ENCODE measurements at regions not wholly inside any gene's neighbourhood (a gene's known extent, or its start where the extent isn't known, plus 50 kb on each side); places are given as distances from the start of the nearest gene placed in this dataset.

DNA sequence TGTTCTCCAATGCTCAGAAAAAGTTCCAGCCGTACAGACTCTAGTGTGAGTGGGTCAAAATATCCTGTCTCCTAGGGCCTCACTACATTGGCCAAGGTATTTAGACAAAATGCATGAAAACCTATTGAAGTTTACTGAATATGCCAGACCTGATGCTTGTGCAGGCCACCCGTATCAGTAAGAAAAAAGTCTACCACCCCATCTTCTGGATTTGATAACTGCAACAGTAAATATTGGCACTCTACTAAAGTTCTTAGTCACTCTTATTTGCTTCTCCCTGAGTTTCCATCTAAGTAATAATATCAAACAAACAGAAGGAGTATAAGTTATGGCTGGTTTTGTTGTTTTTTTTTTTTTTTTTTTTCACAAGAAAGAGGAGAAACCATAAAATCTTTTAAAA is 627.7 kb upstream of the KLF4 start:
- H3K4me1 Mint-ChIP-seq, result no peaks in the 10 kb centered on the region
- H3K4me3 Mint-ChIP-seq, result no peak overlapping the region
- no peaks in the 10 kb centered on the region for H3K27me3 Mint-ChIP-seq
- H3K27ac Mint-ChIP-seq, result no peak overlapping the region
- no peaks in the 10 kb centered on the region for H3K36me3 Mint-ChIP-seq (ENCODE audit: low read depth)
- ATAC-seq (replicated peaks), result no peak
- peaks cover 3% of the 10 kb centered on the region for H3K9me3 Mint-ChIP-seq

DNA sequence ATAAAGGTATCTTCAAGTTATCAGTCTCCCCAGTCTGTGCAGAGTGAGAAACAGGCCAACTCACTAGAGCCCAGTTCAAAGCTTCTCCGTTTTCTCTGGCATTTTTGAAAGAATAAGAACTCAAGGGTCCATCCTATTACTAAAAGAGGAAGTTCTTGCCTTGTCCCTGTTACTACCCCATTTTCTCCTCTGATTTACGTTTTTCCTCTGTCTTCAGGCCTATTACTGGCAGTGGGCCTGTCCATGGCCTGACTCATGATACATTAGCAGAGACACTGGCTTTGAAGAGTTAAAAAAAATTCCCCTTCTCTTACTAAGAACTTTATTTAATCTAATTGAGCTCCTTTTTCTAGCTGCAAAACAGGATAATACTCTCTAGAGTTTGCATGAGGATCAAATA is 624.0 kb upstream of the KLF4 start:
- H3K27ac Mint-ChIP-seq, result no peak overlapping the region
- no peaks in the 10 kb centered on the region for H3K36me3 Mint-ChIP-seq (ENCODE audit: low read depth)
- H3K27me3 Mint-ChIP-seq, result no peaks in the 10 kb centered on the region
- no peak for ATAC-seq (replicated peaks)
- H3K4me3 Mint-ChIP-seq, result no peak overlapping the region
- H3K4me1 Mint-ChIP-seq, result no peaks in the 10 kb centered on the region
- peaks cover 3% of the 10 kb centered on the region for H3K9me3 Mint-ChIP-seq

DNA sequence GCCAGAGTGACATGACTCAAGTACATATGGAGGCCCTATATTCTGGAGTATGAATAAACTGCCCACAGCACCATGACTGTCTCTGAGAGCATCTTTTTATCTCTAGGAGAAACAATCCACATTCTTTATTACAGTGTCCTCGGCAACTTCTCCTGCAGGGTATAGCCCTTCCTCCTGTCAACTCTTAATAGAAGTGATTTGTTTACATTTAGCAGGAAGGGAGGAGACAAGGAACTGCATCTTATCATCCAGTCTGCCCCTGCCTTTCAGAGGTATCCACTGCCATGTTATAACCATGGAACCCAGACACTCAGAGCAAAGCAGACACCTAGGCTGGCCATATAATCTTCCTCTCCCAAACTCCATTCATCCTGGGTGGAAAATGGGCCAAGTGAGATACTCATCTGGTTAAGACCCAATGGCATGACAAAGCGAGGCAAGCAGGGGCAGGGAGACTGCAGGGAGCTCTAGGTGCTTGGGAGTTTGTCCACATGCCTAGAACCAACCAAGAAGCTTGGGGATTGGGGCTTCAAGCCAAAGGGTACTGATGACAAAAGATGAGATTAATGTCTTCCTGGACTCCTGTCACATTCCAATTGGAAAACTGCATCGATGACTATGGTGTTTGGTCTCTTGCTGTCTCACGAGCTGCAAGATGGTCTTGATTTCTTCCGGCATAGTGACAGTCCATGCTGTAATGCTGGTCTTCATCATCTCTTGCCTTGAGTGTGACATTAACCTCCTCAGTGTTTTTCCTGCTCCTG is 620.5 kb upstream of the KLF4 start:
- Mint-ChIP-seq H3K36me3 (ENCODE audit: low read depth) (no peaks in the 10 kb centered on the region), H3K27ac (no peak overlapping the region), H3K4me3 (no peak overlapping the region), H3K9me3 (peaks cover 1% of the 10 kb centered on the region), H3K4me1 (no peaks in the 10 kb centered on the region), H3K27me3 (no peaks in the 10 kb centered on the region)
- ATAC-seq (replicated peaks), result no peak

DNA sequence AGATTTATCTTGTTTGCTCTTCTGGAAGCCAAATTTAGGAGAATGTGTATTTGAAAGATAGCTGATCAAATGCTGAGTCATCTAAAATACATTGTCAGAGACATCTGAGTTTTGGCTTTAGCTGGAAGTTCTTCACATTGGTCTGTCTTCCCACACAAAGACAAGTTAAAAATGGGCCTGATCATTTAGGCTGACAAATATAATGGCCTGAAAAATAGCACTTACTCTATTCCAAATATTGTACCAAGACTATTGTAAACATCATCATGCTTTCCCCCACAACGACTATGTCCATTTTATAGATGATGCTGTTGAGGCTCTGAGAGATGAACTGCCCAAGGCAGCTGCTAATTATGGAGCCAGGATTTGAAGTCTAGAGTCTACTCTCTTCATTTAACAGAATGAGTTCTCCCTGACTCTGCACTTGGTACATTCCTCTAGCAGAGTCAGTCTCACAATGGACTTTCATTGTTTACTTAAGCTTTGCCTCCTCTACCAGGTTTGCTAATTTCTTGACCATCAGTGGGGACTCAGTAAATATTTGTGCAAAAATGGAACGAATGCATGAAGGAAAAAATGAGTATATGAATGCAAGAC is 619.4 kb upstream of the KLF4 start:
- H3K9me3 Mint-ChIP-seq, result no peaks in the 10 kb centered on the region
- no peaks in the 10 kb centered on the region for H3K27me3 Mint-ChIP-seq
- H3K4me3 Mint-ChIP-seq, result no peak overlapping the region
- no peaks in the 10 kb centered on the region for H3K4me1 Mint-ChIP-seq
- H3K36me3 Mint-ChIP-seq (ENCODE audit: low read depth), result no peaks in the 10 kb centered on the region
- H3K27ac Mint-ChIP-seq, result no peak overlapping the region
- no peak for ATAC-seq (replicated peaks)

DNA sequence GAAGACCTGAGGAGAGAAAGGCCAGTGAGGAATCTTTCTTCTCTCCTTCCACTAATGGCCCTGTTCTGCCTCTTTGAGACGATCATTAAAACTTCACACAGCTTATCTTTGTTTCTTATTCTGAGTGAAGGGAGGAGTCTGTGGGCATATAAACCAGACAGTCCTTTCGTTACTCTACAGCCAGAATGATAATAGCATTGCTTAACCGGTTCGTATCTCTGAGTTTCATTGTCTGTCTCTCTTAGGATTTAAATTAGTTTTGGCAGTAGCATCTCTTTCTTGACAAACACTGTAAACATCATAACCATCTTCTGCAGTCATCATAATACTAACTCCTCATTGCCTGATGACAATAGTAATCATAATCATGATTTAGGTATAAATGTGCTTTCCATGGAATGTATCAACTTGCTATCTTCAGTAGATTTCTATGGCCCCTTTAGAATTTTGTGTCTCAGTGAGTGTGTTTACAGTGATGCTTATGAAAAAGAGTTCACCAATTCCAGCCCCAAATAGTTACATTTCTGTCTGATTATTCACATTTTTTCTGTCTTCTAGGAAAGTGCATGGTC is 618.8 kb upstream of the KLF4 start:
- Mint-ChIP-seq H3K36me3 (ENCODE audit: low read depth) (no peaks in the 10 kb centered on the region), H3K4me3 (no peak overlapping the region), H3K4me1 (no peaks in the 10 kb centered on the region), H3K9me3 (no peaks in the 10 kb centered on the region), H3K27ac (no peak overlapping the region), H3K27me3 (no peaks in the 10 kb centered on the region)
- ATAC-seq (replicated peaks), result no peak

DNA sequence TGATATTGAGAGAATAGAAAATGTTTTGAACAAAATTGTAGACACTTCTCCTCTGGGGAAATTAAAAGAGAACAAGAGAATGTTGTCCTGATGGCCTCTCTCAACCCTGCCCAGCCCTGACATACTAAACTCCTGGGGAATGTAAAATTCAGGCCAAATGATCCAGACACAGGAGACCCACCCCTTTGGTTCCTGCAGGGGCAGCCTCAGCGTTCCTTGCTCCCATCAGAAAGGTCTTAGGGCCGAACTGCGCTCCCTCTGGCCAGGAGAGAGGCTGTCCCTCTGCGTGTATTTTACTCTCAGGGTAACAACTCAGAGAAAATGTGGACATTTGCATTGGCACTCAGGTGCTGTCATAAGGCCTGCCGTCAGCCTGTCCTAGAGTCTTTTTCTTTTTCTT is 616.3 kb upstream of the KLF4 start:
- no peaks in the 10 kb centered on the region for H3K36me3 Mint-ChIP-seq (ENCODE audit: low read depth)
- H3K27me3 Mint-ChIP-seq, result no peaks in the 10 kb centered on the region
- H3K9me3 Mint-ChIP-seq, result peaks cover 4% of the 10 kb centered on the region
- no peak for ATAC-seq (replicated peaks)
- H3K4me3 Mint-ChIP-seq, result no peak overlapping the region
- no peaks in the 10 kb centered on the region for H3K4me1 Mint-ChIP-seq
- H3K27ac Mint-ChIP-seq, result no peak overlapping the region

DNA sequence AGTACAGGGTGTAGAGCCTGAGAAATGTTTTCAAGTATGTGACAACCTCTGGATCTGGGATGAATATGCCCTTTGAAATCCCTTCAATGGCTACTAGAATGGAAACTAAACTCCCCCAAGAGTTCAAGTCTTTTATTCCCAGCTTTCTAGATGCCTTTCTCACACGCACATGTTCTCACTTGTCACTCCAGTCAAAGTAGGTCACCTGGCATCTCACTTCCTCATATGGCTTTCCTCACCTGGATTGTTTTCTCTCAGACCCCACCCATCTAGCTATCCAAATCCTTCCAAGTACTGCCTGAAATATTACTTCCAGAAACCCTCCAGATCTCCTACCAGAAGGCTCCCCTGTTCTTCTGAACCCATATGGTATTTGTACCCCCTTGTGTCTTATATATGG is 615.4 kb upstream of the KLF4 start:
- Mint-ChIP-seq H3K4me3 (no peak overlapping the region), H3K27ac (no peak overlapping the region), H3K36me3 (ENCODE audit: low read depth) (no peaks in the 10 kb centered on the region), H3K9me3 (peaks cover 10% of the 10 kb centered on the region), H3K4me1 (no peaks in the 10 kb centered on the region), H3K27me3 (no peaks in the 10 kb centered on the region)
- ATAC-seq (replicated peaks), result no peak

DNA sequence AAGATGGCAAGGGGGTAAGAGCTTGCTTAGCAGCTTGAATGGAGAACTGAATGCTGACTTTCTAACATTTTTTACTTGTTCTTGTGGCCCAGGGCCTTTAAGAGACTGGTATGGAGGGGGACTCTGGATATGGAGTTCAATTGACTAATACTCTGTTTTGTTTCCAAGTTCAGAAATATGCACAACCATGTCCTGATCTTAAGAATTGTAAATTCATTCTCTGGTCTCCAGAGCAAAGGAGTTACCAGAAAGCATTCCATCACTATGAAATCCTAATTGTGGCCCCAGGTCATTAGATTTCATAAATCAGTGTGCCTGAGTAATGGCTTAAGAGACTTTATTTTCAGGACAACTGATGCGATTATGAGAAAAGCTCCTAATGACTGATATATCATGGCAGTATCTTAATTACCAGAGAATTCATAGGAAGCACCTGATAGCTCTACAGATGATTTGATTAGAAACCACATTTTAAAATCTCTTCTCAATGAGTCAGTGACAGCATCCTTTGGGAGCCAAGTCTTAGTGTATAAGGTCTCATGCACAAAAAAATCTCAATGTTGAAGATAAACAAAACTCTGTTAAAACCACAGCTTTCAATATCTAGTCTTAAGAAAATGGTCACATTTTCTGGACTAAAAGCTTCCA is 613.6 kb upstream of the KLF4 start:
- H3K27ac Mint-ChIP-seq, result no peak overlapping the region
- H3K27me3 Mint-ChIP-seq, result no peaks in the 10 kb centered on the region
- ATAC-seq (replicated peaks), result no peak
- no peaks in the 10 kb centered on the region for H3K4me1 Mint-ChIP-seq
- peaks cover 10% of the 10 kb centered on the region for H3K9me3 Mint-ChIP-seq
- H3K4me3 Mint-ChIP-seq, result no peak overlapping the region
- no peaks in the 10 kb centered on the region for H3K36me3 Mint-ChIP-seq (ENCODE audit: low read depth)

DNA sequence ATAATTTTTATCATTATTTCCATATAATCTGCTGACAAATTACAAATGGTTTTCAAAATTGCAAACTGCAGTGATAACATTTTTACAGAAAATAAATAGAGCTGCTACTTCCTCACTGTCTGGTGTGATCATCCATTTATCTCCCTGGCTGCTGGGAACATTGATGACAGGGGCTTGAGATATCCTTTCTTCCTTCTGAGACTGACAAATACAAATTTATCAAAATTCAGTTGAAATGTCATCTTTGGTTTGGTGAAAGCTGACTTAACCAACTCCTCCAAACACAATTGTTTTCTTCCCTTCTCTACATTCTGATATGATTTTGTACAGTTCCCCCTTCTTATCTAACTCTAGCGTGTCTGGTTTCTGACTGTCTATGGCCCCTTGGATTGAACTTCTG is 611.8 kb upstream of the KLF4 start:
- Mint-ChIP-seq H3K27ac (no peak overlapping the region), H3K4me1 (no peaks in the 10 kb centered on the region), H3K27me3 (no peaks in the 10 kb centered on the region), H3K36me3 (ENCODE audit: low read depth) (no peaks in the 10 kb centered on the region), H3K4me3 (no peak overlapping the region), H3K9me3 (peaks cover 10% of the 10 kb centered on the region)
- no peak for ATAC-seq (replicated peaks)

DNA sequence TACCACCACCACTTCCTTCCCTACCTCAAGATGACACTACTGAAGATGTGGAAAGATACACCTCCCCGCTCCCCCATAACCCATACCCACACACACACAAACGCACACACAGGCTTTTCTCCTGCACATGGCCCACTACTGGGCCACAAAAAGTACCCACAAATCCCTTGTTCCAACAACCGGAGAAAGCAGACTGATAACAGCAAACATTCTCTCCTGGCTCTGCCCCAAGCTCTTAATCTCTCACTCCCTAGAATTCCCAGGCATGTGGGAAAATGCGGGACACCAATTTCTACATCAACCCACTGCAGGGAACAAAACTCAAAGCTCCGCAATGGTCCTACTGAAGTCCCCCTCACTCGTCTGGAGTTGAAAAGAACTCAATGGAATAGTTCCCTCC is 611.0 kb upstream of the KLF4 start:
- Mint-ChIP-seq H3K9me3 (peaks cover 10% of the 10 kb centered on the region), H3K4me3 (no peak overlapping the region), H3K4me1 (no peaks in the 10 kb centered on the region), H3K27me3 (no peaks in the 10 kb centered on the region), H3K27ac (no peak overlapping the region), H3K36me3 (ENCODE audit: low read depth) (no peaks in the 10 kb centered on the region)
- ATAC-seq (replicated peaks), result no peak

DNA sequence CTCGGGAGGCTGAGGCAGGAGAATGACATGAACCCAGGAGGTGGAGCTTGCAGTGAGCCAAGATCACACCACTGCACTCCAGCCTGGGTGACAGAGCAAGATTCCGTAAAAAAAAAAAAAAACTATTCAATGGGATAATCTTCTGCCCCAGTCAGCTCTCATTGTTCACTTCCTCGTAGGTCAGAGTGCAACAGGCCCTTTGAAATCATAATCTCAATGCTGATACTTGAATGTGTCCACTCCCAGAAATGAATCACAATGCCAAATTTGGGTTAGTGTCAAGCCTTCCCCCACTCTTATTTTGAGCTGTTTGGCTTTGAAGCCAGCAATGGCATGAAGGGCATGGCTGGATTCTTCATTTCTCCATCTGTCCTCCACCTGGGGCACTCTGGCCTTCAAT is 610.3 kb upstream of the KLF4 start:
- no peaks in the 10 kb centered on the region for H3K4me1 Mint-ChIP-seq
- H3K9me3 Mint-ChIP-seq, result peaks cover 10% of the 10 kb centered on the region
- no peak overlapping the region for H3K27ac Mint-ChIP-seq
- H3K27me3 Mint-ChIP-seq, result no peaks in the 10 kb centered on the region
- ATAC-seq (replicated peaks), result no peak
- no peaks in the 10 kb centered on the region for H3K36me3 Mint-ChIP-seq (ENCODE audit: low read depth)
- H3K4me3 Mint-ChIP-seq, result no peak overlapping the region

DNA sequence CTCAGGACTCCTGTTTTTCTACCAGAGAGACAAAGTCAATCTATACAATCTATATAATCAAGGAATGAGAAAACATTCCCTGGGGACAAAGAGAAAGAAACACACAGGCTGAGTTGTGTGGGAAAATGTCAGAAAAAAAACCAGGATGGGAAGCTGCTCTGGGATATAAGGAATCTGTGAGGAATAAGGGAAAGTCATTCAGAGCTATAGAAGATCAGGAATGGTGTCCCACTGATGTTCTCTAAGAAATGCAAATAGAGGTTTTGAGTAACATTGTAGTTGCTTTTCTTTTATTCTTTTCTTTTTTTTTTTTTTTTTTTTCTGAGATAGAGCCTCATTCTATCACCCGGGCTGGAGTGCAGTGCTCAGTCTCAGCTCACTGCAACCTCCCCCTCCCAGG is 605.9 kb upstream of the KLF4 start:
- Mint-ChIP-seq H3K36me3 (ENCODE audit: low read depth) (no peaks in the 10 kb centered on the region), H3K4me1 (no peaks in the 10 kb centered on the region), H3K27me3 (no peaks in the 10 kb centered on the region), H3K9me3 (peaks cover 14% of the 10 kb centered on the region), H3K4me3 (no peak overlapping the region), H3K27ac (no peak overlapping the region)
- no peak for ATAC-seq (replicated peaks)

DNA sequence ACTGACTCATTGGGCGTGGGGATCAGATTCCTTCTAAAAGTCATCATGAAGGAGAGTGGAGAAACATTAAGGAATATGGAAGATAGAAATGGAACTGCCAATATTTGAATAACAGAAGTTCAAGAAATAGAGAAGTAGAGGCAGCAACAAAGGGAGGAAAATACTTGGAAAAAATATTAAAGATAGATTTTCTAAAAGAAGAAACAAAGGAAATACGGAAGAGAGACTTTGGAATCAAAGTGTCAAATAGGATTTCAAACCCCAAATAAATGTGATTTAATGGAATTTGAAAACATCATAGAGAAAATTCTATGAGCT is 605.1 kb upstream of the KLF4 start:
- H3K4me3 Mint-ChIP-seq, result no peak overlapping the region
- no peak for ATAC-seq (replicated peaks)
- H3K4me1 Mint-ChIP-seq, result no peaks in the 10 kb centered on the region
- no peaks in the 10 kb centered on the region for H3K27me3 Mint-ChIP-seq
- no peaks in the 10 kb centered on the region for H3K36me3 Mint-ChIP-seq (ENCODE audit: low read depth)
- H3K9me3 Mint-ChIP-seq, result peaks cover 15% of the 10 kb centered on the region
- H3K27ac Mint-ChIP-seq, result no peak overlapping the region

DNA sequence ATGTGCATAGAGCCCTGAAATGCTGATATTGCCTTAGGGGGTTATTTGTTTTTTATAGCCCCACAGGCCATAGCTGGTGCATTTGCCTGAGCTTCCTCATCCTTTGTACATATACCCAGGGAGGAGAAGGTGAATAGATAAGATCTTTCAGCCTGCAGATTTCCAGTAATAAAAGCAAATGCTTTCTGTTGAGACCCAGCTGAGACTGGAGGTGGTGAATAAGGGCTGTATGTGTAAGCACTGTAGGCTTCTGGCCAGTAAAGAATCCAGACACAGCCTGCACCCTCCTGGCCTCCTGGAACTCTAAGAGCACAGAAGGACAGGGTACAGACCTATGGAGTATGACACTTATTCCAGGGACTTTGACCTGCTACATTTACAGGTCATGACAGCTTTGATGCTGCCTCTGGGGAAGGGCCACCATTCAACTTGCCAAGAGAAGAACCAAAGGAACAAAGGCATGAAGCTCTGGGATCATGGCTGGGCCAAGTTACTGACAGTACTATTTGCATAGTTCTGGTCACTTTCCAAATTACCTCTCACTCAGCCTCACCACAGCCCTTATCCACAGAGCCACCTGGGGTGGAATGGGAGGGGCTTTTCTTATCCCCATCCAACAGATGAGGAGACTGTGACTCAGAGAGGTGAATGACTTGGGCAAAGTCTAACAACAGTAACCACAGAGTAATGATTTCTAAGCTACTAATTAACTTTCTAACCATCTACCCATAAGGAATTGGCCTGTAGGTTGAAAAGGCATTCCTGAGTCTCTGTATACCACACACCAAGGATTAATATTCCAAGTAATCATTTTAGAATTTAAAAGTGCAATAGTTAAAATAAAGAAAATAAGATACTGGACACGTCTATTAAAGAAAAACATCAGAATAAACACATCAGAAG is 604.5 kb upstream of the KLF4 start:
- Mint-ChIP-seq H3K4me1 (no peaks in the 10 kb centered on the region), H3K4me3 (no peak overlapping the region), H3K36me3 (ENCODE audit: low read depth) (no peaks in the 10 kb centered on the region), H3K9me3 (peaks cover 21% of the 10 kb centered on the region), H3K27ac (no peak overlapping the region), H3K27me3 (no peaks in the 10 kb centered on the region)
- no peak for ATAC-seq (replicated peaks)
